ENCODE measurements at regions not wholly inside any gene's neighbourhood (a gene's known extent, or its start where the extent isn't known, plus 50 kb on each side); places are given as distances from the start of the nearest gene placed in this dataset.

GRCh38 chrX:116009861-116010710, 160.5 kb upstream of the AGTR2 start:
- peak overlapping the region; percentile 28; the same call in 1 of the 2 replicates for H3K4me3 ChIP-seq (ENCODE audit: low read depth, low read length)
- no peaks in the 10 kb centered on the region for H3K36me3 ChIP-seq
- TF ChIP-seq CTCF (IDR thresholded peaks at IDR 0.05; ENCODE audit: low read depth, low read length) = no peak
- no peaks in the 10 kb centered on the region for H3K9me3 ChIP-seq
- H3K4me1 ChIP-seq = no peaks in the 10 kb centered on the region
- peak; percentile 27 for DNase-seq
- H3K27me3 ChIP-seq = no peaks in the 10 kb centered on the region

- H3K9me3 ChIP-seq = no peaks in the 10 kb centered on the region
- DNase-seq = no peak
- TF ChIP-seq CTCF (IDR thresholded peaks at IDR 0.05; ENCODE audit: low read depth, low read length) = no peak
- no peaks in the 10 kb centered on the region for H3K36me3 ChIP-seq
- no peaks in the 10 kb centered on the region for H3K27me3 ChIP-seq
- H3K4me3 ChIP-seq (ENCODE audit: low read depth, low read length) = no peak overlapping the region
- H3K4me1 ChIP-seq = no peaks in the 10 kb centered on the region
Measured at GRCh38 chrX:116010939-116011338, 159.6 kb upstream of the AGTR2 start.

GRCh38 chrX:116031331-116031730, 139.2 kb upstream of the AGTR2 start:
- TF ChIP-seq CTCF (IDR thresholded peaks at IDR 0.05; ENCODE audit: low read depth, low read length) = no peak
- Histone ChIP-seq H3K9me3 (no peaks in the 10 kb centered on the region), H3K27me3 (no peaks in the 10 kb centered on the region), H3K36me3 (no peaks in the 10 kb centered on the region), H3K4me1 (no peaks in the 10 kb centered on the region), H3K4me3 (ENCODE audit: low read depth, low read length) (no peak overlapping the region)
- DNase-seq = no peak
